Activated CD4-positive, alpha-beta T cell treated with anti-CD3 and anti-CD28 coated beads for 48 hours (primary cell): ENCODE measurements at regions not wholly inside any gene's neighbourhood (a gene's known extent, or its start where the extent isn't known, plus 50 kb on each side); places are given as distances from the start of the nearest gene placed in this dataset.
"Not testable (repeated sequence)": the region's sequence is repeated elsewhere in the genome, so short reads cannot be mapped to it uniquely, and the experiment has no call there.

Experiments used
- DNase-seq: peaks from one replicate; pipeline ENCODE4 v3.0.0-alpha.2; 2020

DNA sequence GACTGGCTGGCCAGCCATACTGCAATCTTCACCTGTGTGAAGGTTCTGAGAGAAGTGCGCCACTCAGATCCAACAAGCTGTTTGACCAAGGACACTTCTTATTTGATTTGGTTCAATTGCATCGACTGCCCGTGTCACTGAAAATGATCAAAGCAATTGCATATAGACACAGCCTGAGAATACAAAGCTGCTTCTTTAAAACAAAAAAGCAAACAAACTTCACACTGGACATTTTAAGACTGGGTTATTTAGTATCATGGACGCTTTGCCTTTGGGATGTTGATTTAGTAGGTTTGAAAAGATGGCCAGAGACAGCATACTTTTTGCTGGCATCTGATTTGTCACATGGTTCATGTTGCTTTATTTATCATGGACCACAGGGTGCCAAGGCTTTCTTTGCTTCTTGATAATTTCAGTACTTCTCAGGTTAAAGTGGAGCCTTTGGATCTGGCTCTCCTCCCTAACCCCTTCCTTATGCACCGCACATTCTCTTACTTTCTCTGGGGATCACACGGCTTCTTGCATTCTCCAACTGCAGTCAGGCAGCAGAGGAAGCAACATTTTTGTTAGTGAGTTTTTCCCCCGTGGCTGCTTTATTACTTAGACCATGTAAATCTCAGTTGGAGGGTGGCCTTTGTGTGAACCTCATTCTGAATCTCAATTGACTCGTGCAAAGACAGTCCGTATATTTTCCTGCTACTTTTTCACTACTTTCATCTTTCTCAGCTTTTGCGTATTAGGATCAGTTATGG is 151.0 kb downstream of the CD47 start:
- DNase-seq, result no peak

DNA sequence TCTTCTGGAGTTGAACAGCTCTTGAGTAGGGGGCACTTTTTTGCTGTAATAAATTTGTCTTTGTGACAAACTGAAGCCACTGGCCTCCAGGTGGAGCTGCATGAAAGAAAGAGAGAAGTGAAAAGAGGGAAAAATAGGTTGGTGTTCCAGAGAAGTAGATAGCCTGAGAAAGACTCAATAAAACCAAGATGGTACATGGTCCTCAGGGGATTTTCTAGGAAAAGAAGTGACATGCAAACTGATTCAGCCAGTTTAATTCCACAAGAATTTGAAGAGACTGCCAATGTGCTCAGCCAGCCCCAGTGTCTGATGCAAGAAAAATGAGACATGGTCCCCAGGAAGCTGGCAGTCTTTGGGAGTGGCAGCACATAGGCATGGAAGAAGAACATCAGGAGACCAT is 152.7 kb downstream of the CD47 start:
- no peak for DNase-seq

DNA sequence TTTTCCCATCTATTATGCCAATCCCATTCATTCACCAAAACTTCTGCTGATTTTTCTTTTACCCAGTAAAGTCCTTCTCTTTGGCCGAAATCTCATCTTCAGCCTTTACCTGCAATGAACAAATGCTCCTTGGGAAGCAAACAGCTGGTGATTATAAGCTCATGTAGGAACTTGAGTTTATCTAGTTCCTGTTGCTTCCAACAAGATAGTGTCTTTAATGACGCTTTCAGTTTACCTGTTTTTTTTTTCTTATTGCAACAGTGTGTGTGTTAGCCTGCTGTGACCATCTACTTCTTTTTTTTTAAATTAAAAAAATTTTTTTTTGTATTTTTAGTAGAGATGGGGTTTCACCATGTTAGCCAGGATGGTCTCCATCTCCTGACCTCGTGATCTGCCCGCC is 156.0 kb downstream of the CD47 start:
- DNase-seq, result no peak

DNA sequence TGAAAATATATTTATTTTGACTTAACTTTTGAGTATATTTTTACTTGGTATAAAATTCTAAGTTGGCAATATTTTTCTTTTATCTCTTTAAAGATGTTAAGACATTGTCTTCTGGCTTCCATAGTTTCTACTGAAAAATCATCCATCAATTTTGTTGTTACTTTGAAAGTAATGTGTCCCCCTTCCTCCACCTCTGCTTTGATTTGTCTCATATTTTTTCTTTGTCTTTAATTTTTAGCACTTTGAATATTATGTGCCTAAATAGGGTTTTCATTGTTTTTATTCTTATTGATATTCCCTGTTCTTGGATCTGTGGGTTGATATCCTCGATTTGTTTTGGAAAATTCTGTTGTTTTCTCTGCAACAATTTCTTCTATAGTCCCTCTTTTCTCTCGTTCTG is 157.4 kb downstream of the CD47 start:
- no peak for DNase-seq

DNA sequence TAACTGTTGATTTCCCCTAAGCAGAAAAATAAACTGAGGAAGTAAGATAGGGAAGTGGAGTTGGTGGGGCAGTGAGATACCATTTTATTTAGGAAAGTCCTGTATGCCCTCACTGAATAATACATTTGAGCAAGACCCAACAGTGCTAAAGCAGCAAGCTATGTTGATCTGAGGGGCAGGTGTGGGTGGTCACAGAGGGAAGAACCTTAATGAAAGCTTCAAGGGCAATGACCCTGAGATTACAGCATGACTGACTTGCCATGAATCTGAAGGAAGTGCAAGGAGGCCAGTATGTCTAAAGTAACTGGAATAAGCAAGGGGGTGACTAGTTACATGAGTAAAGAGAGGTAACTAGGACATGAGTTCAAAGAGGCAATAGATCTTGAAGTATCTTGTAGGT is 159.5 kb downstream of the CD47 start:
- no peak for DNase-seq

DNA sequence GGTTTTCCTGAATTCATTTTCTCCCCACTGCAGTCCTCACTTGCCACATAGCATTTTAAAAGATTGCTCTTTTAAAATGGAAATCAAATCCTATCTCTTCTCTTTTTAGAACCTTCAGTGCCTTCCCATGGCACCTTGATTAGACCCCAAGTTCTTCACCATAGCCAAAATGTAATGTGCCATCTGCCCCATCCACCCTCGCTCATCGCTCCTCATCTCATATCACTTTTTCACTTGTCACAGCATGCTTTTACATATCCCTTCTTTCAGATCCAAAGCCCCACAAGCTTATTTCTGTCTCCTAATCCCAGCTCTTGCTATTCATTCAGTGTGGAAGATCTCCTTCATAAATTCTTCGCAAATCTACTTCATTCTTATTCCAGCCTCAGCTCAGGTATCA is 161.7 kb downstream of the CD47 start:
- DNase-seq, result no peak

DNA sequence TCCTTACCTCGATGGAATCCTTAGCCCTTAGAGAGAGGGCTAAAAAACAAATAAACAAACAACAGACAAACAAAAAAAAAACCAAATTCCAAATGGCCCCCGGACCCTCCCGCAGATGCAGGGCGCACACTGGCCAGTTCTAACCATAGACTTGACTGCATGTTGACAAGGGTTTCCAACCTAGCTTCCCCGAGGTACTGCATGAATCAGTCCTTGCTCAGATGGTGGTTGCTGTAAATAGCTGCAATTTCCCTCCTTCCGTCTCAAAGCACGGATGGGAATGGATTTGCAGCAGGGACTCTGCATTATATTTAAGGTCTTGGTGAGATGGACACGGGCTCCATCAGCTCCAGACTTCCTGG is 162.8 kb downstream of the CD47 start:
- peak; percentile 16 for DNase-seq

DNA sequence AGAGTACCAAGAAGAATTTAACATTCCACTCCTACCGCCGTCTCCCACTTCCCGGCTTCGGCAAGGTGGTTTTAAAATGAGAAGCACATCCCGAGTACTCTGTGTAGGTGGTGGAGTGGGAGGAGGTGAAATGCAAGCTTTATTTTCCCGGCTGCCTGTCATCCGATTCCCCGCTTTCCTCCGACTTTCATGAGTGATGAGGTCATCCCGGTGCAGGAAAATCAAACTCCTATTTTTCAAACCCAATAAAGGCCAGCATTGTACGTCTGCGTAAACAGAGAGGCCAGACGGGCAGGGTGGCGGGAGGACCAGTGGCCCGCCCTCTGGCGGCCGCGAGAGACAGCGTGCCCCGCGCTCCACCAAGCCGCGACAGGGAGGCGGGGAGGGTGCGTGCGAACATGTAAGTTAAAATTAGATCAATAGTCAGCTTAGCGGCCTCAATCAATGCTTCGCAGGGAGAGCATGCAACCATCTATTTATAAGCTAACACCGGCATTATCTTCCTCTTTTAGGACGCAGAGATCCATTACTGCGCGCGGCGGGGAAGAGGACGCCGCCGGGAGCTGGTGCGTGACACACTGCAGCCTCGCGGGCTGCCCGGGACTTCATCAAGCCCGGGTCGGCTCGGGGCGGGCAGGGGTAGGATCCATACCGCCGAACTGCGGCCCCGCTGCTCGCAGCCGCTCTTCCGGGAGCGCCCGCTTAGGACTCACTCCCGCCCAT is 163.3 kb downstream of the CD47 start:
- peak; percentile 83 for DNase-seq

DNA sequence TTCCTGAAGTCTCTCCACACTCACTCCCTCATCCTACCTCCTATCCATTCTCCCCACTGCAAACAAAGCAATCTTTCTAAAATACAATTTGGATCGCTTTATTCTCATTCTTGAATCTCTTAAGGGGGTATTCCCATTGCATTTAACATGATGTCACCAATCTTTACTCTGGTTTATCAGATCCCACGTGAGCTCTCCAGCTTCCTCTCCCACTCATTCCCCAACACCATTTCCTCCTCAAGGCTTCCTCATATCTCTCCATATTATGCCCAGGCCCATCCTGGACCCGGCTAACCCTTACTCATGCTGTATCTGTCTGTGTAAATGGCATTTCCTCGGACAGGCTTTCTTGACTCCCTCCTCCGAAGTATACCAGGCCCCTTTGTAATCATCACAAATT is 165.0 kb downstream of the CD47 start:
- no peak for DNase-seq

DNA sequence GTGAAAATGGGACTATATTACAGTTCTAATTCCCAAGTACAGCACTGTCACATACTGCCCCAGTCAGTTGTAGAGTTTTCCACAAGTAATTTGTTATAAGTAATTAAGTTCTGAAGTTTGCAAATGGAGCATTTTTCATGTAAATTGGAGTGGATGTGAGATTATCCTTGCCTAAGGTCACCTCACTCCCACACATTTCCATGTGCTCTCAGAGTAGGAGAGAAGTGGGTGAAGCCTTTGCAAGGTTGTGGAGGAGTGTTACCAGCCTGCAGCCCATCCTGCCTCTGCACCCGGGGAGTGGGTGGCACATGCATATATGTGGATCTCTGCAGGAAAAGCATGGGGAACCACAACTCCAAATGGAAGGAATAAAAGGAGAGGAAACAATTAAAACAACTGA is 169.8 kb downstream of the CD47 start:
- no peak for DNase-seq

DNA sequence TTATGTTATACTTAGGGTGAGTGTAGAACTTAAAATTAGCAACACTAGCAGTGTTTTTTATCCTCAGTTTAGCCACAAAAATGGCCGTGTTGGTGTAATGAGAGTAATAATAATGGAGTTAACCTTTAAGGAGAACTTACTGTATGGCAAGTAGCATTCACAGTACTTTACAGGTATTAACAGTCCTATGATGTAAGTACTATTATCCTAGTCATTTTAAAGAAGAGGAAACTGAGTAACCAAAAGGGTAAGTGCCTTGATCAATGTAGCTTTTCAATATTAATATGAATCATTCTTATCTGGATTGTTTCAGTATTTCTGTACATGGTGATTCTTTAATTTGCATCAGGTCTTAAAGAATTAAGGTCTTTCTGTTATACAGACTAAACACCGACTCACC is 170.3 kb downstream of the CD47 start:
- DNase-seq, result no peak

DNA sequence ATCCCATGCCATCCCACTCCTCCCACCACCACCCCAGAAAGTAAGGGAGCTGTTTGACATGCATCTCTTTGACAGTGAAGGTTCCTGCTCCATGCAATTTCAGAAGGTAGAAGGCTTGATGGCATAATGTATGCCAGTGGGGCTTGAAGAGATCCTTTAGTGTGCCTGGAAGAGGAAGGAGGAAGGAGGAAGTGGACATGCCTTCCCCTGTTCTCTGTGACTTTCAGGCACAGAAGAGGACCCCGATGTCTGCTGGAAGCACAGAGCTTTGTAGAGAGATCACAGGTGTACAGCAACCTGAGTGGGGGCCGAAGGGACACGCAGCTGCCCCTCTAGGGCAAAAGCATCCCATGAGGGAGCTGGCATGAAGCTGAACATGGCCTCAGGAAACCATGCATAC is 171.6 kb downstream of the CD47 start:
- no peak for DNase-seq

DNA sequence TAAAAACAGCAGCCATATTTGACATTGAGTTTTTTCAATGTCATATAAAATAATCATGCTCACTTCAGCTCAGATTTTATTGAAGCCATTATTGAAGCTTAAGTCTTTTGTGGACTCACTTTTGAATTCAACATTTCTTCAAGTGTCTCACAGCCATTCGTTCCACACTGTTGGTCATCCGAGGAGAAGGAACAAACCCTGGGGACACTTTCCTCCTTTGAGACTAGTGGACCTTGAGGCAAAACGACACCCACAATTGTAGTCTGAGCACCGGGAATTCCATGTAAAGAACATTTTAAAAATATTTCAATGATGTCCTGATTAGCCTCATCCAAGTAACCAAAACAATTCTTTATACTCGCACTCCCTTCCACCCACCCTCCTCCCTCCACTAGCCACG is 174.7 kb downstream of the CD47 start:
- no peak for DNase-seq

DNA sequence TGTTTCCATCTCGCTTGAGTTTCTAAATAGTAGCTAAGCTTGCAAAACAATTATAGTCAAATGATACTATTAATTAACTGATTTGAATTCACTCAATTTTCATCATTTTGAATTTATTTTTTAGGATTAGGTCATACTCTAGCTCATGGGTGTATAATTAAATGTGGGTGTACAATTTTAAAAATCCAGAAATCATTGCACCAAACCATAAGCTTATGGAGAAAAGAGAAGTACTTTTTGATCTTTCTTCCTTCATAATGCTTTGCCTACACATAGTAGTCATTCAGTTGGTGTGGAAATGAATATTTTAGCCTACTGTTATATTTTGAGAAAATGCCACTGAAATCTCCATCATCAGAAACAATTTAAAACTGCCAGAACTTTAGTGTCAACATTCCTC is 175.1 kb downstream of the CD47 start:
- DNase-seq, result no peak

DNA sequence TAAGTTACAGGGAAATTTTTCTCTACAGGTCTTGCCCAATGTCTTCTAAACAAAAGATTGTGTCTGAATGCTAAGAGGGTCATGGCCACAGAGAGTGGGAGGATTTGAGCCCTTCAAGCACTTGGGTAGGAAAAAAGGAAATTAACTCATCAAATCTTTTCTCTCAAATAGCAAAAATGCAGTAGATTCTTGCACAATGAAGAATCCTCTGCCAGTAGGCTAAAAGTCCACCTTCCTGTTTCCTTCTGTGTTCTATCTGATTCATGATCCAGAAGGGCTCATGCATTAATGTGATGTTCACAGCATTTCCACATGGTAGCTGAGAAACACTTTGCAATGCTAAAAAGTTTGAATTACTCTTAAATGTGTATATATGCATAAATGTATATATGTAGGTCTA is 177.1 kb downstream of the CD47 start:
- no peak for DNase-seq

DNA sequence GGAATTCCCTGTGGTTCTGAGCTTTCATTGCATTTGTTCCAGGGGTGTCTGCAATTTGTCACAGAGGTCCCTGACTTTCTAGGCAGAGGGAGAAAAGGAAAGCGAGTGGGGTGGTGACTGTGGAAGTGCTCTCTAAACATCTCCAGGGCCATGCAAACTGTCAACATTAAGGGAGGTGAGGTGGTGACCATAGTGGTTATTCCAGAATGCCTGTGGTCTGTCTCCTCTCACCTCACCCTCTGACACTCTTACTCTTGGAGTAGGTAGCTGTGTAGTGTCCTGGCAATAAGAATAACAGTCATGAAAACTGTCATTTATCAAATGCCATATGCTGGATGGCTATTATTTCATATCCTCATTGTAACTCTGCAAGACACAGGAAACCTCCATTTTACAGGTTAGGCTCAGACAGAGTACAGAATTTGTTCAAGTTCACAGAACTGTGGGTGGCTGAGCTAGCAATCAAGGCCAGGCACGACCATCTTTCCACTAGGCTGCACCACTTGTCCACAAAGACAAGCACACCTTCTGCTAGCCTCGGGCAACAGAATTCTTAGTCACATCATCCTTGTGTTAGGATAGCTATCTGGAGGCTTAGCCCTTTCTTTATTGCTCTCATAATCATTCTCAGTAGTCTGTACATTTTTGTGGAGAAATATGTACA is 179.4 kb downstream of the CD47 start:
- no peak for DNase-seq

DNA sequence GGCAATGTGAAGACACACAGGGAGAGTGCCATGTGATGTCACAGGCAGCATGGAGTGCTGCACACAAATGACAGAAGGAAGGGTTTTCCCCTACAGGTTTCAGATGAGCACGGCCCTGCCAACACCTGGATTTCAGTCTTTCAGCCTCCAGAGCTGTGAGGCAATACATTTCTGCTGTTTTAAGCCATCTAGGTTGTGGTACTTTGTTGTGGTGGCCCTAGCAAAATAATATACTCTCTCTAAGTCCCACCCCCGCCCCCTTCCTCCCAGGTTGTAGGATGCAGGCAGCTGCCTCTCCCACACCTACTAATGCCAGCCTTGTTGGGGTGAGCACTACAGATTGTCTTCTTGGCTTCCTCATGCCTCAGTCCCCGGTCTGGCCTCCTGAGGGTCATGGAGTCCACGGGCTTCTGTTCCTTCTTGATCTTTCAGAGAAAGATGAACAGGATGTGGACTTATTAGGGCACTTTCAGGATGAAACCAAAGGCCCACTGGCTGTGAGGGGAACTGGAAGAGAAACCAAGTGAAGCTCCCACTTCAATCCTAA is 180.0 kb downstream of the CD47 start:
- DNase-seq, result peak; percentile 65

DNA sequence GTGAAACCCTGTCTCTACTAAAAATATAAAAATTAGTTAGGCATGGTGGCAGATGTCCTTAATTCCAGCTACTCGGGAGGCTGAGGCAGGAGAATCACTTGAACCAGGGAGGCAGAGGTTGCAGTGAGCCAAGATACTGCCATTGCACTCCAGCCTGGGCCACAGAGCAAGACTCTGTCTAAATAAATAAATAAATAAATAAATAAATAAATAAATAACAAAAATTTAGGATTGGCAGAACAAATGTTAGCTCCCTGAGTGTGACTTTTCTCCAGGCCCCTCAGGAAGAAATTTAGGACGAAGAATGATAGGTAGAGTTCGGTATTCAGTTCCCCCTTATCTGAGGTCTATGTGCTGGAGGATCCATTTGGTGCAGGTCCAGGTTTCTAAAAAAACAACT is 181.2 kb downstream of the CD47 start:
- DNase-seq, result not testable (repeated sequence)

DNA sequence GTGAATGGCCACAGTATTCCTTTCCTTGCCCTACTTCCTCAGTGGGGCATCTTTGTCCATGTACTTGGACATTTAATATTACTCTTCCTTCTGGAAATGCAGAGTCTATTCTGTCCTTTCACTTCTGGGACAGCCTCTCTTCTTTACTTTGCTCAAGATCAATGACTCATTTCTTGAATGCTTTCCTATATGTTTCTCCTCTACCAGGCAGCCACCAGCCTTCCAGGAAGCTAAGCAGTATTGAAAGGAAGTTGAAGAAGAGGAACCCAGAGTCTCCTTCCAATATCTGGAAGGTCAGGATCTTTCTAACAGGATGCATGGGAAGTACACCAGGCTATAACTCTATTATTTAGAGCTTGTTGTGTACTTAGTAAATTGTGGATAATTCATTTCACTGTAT is 182.8 kb downstream of the CD47 start:
- DNase-seq, result no peak

DNA sequence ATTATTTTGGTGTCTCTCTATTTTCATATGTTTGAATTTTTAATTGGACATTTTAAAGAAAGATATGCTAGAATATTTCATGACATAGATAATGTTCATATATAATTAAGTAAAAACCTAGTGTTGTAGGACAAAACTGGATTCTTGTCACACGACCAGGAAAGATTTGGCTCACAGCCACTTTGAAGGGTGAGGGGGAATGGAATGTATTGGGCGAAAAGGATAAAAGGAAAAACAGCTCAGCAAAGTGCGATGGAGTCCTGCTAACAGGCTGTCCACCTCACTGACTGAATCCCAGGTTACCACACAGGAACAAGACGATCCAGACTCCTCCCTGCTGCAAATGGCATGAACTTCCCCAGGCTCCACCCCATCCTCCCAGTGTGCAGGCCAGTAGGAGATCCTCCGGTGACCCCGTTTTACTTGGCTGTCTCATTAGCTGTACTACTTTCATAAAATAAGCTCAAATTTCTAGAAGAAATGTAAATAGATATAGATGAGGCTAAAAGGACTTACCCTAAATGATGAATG is 186.2 kb downstream of the CD47 start:
- DNase-seq, result no peak

DNA sequence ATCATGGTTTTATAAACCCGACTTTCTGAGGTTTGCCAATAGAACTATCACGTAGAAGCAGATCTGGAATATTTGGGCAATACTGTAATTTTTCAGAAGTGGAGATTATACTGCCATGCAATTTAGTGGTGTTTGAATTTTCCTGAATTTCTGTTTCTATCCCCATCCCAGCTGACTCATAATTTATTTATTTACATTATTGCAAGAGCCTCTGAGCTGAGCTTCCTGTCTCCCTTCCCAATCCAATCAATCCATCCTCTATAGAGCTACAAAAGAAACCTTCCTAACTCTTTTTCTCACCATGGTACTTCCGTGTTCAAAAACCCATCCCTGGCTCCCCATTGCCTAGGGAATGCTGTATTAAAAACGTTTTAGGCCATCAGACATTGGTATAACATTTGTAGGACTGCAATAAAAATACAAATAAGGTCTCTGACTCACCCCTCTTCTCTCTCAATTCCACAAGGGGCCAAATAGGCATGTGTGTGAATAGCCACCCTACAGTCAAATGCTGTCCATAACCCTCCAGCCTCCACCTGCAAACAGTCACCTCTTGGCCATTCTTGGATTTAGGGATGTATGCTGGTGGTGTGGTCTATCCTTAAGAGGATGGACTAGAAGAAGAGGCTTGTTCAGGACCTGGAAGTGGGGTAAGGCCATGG is 190.7 kb downstream of the CD47 start:
- DNase-seq, result no peak

DNA sequence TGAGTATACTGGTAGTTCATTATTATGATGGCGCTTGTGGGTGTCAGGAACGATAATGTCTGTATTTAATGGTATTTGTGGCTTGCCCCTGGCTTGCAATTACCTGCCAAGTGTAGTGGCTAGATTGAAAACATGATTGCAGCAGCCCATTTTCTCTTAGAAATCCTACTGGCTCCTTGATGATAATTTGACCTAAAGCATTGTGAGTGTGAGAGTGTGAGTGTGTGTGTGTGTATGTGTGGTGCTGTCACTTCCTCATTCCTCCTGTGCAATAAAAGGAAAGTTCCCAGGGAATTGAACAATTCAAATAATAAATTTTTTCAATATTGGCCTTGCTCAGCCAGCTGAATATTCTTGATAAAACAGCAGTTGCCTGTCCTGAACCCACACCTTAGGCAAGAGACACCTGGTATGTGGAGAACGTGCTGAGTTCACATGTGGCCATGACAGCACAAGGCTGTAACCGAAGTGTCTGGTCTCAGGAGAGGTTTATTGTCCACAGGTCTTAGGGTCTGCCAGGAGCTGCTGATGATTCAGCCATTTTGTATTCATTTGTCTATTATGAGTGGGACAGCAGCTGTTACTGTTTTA is 193.3 kb downstream of the CD47 start:
- no peak for DNase-seq

DNA sequence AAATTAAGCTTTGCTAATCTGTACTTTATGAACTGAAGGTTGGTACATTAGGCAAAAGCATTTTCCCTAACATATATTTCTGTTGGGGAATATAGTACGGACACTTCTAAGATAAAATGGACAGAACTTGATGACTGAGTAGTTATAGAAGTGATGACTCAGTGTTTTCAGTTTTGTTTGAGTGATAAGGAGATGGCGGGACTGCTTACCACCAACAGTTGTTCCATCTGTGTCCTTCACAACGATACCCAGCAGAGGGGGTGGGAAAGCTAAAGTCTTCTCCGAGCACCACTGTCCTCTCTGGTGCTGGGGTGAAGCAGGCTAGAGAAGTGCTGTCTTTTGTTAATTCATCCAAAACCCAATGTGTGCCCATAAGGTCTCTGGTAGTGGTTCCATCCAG is 195.8 kb downstream of the CD47 start:
- no peak for DNase-seq
